ENCODE measurements at regions not wholly inside any gene's neighbourhood (a gene's known extent, or its start where the extent isn't known, plus 50 kb on each side); places are given as distances from the start of the nearest gene placed in this dataset.
"Not testable (repeated sequence)": the region's sequence is repeated elsewhere in the genome, so short reads cannot be mapped to it uniquely, and the experiment has no call there.

GRCh38 chr3:74055061-74055460 lies 430.3 kb upstream of the PDZRN3 start:
- no peak for DNase-seq (ENCODE audit: low read depth)

GRCh38 chr3:74054566-74054965 lies 429.8 kb upstream of the PDZRN3 start:
- DNase-seq (ENCODE audit: low read depth) = no peak

GRCh38 chr3:74053970-74054516 lies 429.3 kb upstream of the PDZRN3 start:
- no peak for DNase-seq (ENCODE audit: low read depth)

- no peak for DNase-seq (ENCODE audit: low read depth)
These were observed 424.7 kb upstream of the PDZRN3 start for GRCh38 chr3:74049444-74049843.

- DNase-seq (ENCODE audit: low read depth) = no peak
These were observed 424.0 kb upstream of the PDZRN3 start for GRCh38 chr3:74048699-74049098.

GRCh38 chr3:74045000-74045399 lies 420.3 kb upstream of the PDZRN3 start:
- DNase-seq (ENCODE audit: low read depth) = no peak

GRCh38 chr3:74041068-74041675 lies 416.4 kb upstream of the PDZRN3 start:
- no peak for DNase-seq (ENCODE audit: low read depth)

GRCh38 chr3:74039105-74039504 lies 414.4 kb upstream of the PDZRN3 start:
- DNase-seq (ENCODE audit: low read depth) = no peak

- no peak for DNase-seq (ENCODE audit: low read depth)
These were observed 411.8 kb upstream of the PDZRN3 start for GRCh38 chr3:74036568-74036967.

GRCh38 chr3:74036102-74036501 lies 411.4 kb upstream of the PDZRN3 start:
- no peak for DNase-seq (ENCODE audit: low read depth)

- DNase-seq (ENCODE audit: low read depth) = no peak
These were observed 409.1 kb upstream of the PDZRN3 start for GRCh38 chr3:74033806-74034205.

- no peak for DNase-seq (ENCODE audit: low read depth)
These were observed 408.6 kb upstream of the PDZRN3 start for GRCh38 chr3:74033381-74033780.

- DNase-seq (ENCODE audit: low read depth) = no peak
These were observed 402.4 kb upstream of the PDZRN3 start for GRCh38 chr3:74027121-74027520.

GRCh38 chr3:74023395-74023794 lies 398.7 kb upstream of the PDZRN3 start:
- no peak for DNase-seq (ENCODE audit: low read depth)

- DNase-seq (ENCODE audit: low read depth) = no peak
These were observed 396.7 kb upstream of the PDZRN3 start for GRCh38 chr3:74021449-74021848.

GRCh38 chr3:74009961-74010844 lies 385.5 kb upstream of the PDZRN3 start:
- DNase-seq (ENCODE audit: low read depth) = no peak

GRCh38 chr3:74004386-74004785 lies 379.6 kb upstream of the PDZRN3 start:
- DNase-seq (ENCODE audit: low read depth) = peak; percentile 11

GRCh38 chr3:74003734-74004133 lies 379.0 kb upstream of the PDZRN3 start:
- DNase-seq (ENCODE audit: low read depth) = no peak

- DNase-seq (ENCODE audit: low read depth) = peak; percentile 24
These were observed 376.7 kb upstream of the PDZRN3 start for GRCh38 chr3:74001436-74001835.

- DNase-seq (ENCODE audit: low read depth) = no peak
These were observed 376.0 kb upstream of the PDZRN3 start for GRCh38 chr3:74000725-74001124.

- DNase-seq (ENCODE audit: low read depth) = no peak
These were observed 374.8 kb upstream of the PDZRN3 start for GRCh38 chr3:73999501-73999900.

GRCh38 chr3:73990691-73991090 lies 365.9 kb upstream of the PDZRN3 start:
- DNase-seq (ENCODE audit: low read depth) = not testable (repeated sequence)

GRCh38 chr3:73966733-73967132 lies 342.0 kb upstream of the PDZRN3 start:
- DNase-seq (ENCODE audit: low read depth) = no peak

All from forelimb muscle (tissue), 1 donor.